ENCODE measurements at regions not wholly inside any gene's neighbourhood (a gene's known extent, or its start where the extent isn't known, plus 50 kb on each side); places are given as distances from the start of the nearest gene placed in this dataset.

- TF ChIP-seq, protein P1, sequence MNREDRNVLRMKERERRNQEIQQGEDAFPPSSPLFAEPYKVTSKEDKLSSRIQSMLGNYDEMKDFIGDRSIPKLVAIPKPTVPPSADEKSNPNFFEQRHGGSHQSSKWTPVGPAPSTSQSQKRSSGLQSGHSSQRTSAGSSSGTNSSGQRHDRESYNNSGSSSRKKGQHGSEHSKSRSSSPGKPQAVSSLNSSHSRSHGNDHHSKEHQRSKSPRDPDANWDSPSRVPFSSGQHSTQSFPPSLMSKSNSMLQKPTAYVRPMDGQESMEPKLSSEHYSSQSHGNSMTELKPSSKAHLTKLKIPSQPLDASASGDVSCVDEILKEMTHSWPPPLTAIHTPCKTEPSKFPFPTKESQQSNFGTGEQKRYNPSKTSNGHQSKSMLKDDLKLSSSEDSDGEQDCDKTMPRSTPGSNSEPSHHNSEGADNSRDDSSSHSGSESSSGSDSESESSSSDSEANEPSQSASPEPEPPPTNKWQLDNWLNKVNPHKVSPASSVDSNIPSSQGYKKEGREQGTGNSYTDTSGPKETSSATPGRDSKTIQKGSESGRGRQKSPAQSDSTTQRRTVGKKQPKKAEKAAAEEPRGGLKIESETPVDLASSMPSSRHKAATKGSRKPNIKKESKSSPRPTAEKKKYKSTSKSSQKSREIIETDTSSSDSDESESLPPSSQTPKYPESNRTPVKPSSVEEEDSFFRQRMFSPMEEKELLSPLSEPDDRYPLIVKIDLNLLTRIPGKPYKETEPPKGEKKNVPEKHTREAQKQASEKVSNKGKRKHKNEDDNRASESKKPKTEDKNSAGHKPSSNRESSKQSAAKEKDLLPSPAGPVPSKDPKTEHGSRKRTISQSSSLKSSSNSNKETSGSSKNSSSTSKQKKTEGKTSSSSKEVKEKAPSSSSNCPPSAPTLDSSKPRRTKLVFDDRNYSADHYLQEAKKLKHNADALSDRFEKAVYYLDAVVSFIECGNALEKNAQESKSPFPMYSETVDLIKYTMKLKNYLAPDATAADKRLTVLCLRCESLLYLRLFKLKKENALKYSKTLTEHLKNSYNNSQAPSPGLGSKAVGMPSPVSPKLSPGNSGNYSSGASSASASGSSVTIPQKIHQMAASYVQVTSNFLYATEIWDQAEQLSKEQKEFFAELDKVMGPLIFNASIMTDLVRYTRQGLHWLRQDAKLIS (CRISPR knock-in tag; IDR thresholded peaks at IDR 0.05; ENCODE audit: borderline replicate concordance), result no peak
- TF ChIP-seq HMGA2 (CRISPR knock-in tag; IDR thresholded peaks at IDR 0.05) (no peak), GRHL2 (CRISPR knock-in tag; IDR thresholded peaks at IDR 0.05; ENCODE audit: insufficient replicate concordance, severe bottlenecking) (no peak), ZMAT4 (CRISPR knock-in tag; IDR thresholded peaks at IDR 0.05) (no peak), JAZF1 (CRISPR knock-in tag; IDR thresholded peaks at IDR 0.05) (no peak), ELF4 (CRISPR knock-in tag; IDR thresholded peaks at IDR 0.05; ENCODE audit: low read depth) (no peak), NFE2L1 (CRISPR knock-in tag; IDR thresholded peaks at IDR 0.05) (no peak), ZNF219 (CRISPR knock-in tag; IDR thresholded peaks at IDR 0.05; ENCODE audit: borderline replicate concordance) (no peak), JUN (CRISPR knock-in tag; IDR thresholded peaks at IDR 0.05) (no peak)
- TF ChIP-seq, protein P2, sequence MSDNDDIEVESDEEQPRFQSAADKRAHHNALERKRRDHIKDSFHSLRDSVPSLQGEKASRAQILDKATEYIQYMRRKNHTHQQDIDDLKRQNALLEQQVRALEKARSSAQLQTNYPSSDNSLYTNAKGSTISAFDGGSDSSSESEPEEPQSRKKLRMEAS (CRISPR knock-in tag; IDR thresholded peaks at IDR 0.05), result no peak
- TF ChIP-seq, protein P3, sequence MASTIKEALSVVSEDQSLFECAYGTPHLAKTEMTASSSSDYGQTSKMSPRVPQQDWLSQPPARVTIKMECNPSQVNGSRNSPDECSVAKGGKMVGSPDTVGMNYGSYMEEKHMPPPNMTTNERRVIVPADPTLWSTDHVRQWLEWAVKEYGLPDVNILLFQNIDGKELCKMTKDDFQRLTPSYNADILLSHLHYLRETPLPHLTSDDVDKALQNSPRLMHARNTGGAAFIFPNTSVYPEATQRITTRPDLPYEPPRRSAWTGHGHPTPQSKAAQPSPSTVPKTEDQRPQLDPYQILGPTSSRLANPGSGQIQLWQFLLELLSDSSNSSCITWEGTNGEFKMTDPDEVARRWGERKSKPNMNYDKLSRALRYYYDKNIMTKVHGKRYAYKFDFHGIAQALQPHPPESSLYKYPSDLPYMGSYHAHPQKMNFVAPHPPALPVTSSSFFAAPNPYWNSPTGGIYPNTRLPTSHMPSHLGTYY (CRISPR knock-in tag; IDR thresholded peaks at IDR 0.05), result no peak
Measured at GRCh38 chr2:129793431-129793902, 186.0 kb upstream of the RAB6C start (continued).

GRCh38 chr2:129794116-129794515 lies 185.3 kb upstream of the RAB6C start:
- peaks cover 3% of the 10 kb centered on the region; the same call in 1 of the 2 replicates for H3K4me1 Mint-ChIP-seq
- CTCF ChIA-PET, result interaction anchor here (1.0 kb wide), 1 partner anchor 207 kb away, joined by 4 read pairs; no protein-coding TSS in a partner anchor
- H3K27me3 Mint-ChIP-seq (ENCODE audit: low read depth), result no peaks in the 10 kb centered on the region; the same call in 1 of the 2 replicates
- POLR2A ChIA-PET, result no interaction called here
- no peak overlapping the region for H3K4me3 Mint-ChIP-seq
- H3K9me3 Mint-ChIP-seq, result 0 out of 2 replicates have a peak, but pooled peaks cover 4% of the 10 kb centered on the region
- no peak overlapping the region for H3K27ac Mint-ChIP-seq
- H3K36me3 Mint-ChIP-seq, result no peaks in the 10 kb centered on the region
- ATAC-seq (peak; percentile 43; the same call in 1 of the 2 replicates), DNase-seq (ENCODE audit: low spot score) (no peak)
- TF ChIP-seq, protein P2 (CRISPR knock-in tag; IDR thresholded peaks at IDR 0.05), result no peak
- TF ChIP-seq NFYB (CRISPR knock-in tag; conservative IDR thresholded peaks at IDR 0.05; ENCODE audit: low read depth) (no peak), ZBTB21 (CRISPR knock-in tag; IDR thresholded peaks at IDR 0.05; ENCODE audit: borderline replicate concordance) (no peak), FOXP4 (CRISPR knock-in tag; IDR thresholded peaks at IDR 0.05) (no peak), MXD4 (CRISPR knock-in tag; IDR thresholded peaks at IDR 0.05; ENCODE audit: borderline replicate concordance) (no peak), EMX1 (CRISPR knock-in tag; IDR thresholded peaks at IDR 0.05) (no peak), HMGXB4 (CRISPR knock-in tag; IDR thresholded peaks at IDR 0.05) (no peak), HMGA2 (CRISPR knock-in tag; IDR thresholded peaks at IDR 0.05) (no peak), ZNF138 (CRISPR knock-in tag; conservative IDR thresholded peaks at IDR 0.05) (no peak), TEAD1 (CRISPR knock-in tag; IDR thresholded peaks at IDR 0.05) (no peak), CDX4 (CRISPR knock-in tag; IDR thresholded peaks at IDR 0.05; ENCODE audit: borderline replicate concordance) (no peak), SMAD4 (CRISPR knock-in tag; IDR thresholded peaks at IDR 0.05) (no peak), PRRX2 (CRISPR knock-in tag; IDR thresholded peaks at IDR 0.05) (no peak), JAZF1 (CRISPR knock-in tag; IDR thresholded peaks at IDR 0.05) (no peak)
- TF ChIP-seq, protein P4, sequence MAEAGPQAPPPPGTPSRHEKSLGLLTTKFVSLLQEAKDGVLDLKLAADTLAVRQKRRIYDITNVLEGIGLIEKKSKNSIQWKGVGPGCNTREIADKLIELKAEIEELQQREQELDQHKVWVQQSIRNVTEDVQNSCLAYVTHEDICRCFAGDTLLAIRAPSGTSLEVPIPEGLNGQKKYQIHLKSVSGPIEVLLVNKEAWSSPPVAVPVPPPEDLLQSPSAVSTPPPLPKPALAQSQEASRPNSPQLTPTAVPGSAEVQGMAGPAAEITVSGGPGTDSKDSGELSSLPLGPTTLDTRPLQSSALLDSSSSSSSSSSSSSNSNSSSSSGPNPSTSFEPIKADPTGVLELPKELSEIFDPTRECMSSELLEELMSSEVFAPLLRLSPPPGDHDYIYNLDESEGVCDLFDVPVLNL (CRISPR knock-in tag; IDR thresholded peaks at IDR 0.05; ENCODE audit: borderline replicate concordance, low read depth), result no peak
